GM12892 (cell line): ENCODE measurements at regions not wholly inside any gene's neighbourhood (a gene's known extent, or its start where the extent isn't known, plus 50 kb on each side); places are given as distances from the start of the nearest gene placed in this dataset.

ENCODE experiments used
- POLR2AphosphoS5 ChIP-seq: IDR thresholded peaks from 2 replicates; pipeline ENCODE4 v1.6.1; 2011; ENCODE audit warnings: low read depth, low read length, control low read depth
- TAF1 ChIP-seq: IDR thresholded peaks from 2 replicates; pipeline ENCODE4 v1.6.1; 2011; ENCODE audit warnings: low read depth, mild to moderate bottlenecking, control low read depth, low read length, borderline replicate concordance

- TF ChIP-seq TAF1: no peak
- no peak for TF ChIP-seq POLR2AphosphoS5
These were observed 119.1 kb upstream of the TMEM260 start for GRCh38 chr14:56460469-56460868.
